Trophoblast cell (in vitro differentiated cells and primary cell): ENCODE measurements at regions not wholly inside any gene's neighbourhood (a gene's known extent, or its start where the extent isn't known, plus 50 kb on each side); places are given as distances from the start of the nearest gene placed in this dataset.

Source experiments
- DNase-seq, 2 donors: peaks; one replicate each; pipeline ENCODE4 v3.0.0-alpha.2; 2016
- H2AFZ ChIP-seq: 2 replicates; pipeline ENCODE4 v1.6.1; 2013; ENCODE audit warnings: low read length, moderate library complexity, mild to moderate bottlenecking; ENCODE audit not compliant: insufficient read depth, poor library complexity
- H2AK5ac ChIP-seq: 2 replicates; pipeline ENCODE4 v1.6.1; 2013; ENCODE audit warnings: mild to moderate bottlenecking, low read length
- H2BK120ac ChIP-seq: 2 replicates; pipeline ENCODE4 v1.6.1; 2013; ENCODE audit warnings: low read length, mild to moderate bottlenecking, moderate library complexity; ENCODE audit not compliant: insufficient read depth, poor library complexity
- H2BK12ac ChIP-seq: 2 replicates; pipeline ENCODE4 v1.6.1; 2013; ENCODE audit warnings: mild to moderate bottlenecking, low read length, moderate library complexity
- H2BK5ac ChIP-seq: 2 replicates; pipeline ENCODE4 v1.6.1; 2013; ENCODE audit warnings: low read length, low read depth, moderate library complexity, mild to moderate bottlenecking; ENCODE audit not compliant: poor library complexity
- H3K14ac ChIP-seq: 2 replicates; pipeline ENCODE4 v1.6.1; 2013; ENCODE audit warnings: mild to moderate bottlenecking, low read length
- H3K18ac ChIP-seq: 2 replicates; pipeline ENCODE4 v1.6.1; 2013; ENCODE audit warnings: mild to moderate bottlenecking, low read length
- H3K23ac ChIP-seq: 2 replicates; pipeline ENCODE4 v1.6.1; 2013; ENCODE audit warnings: low read length
- H3K27ac ChIP-seq: 2 replicates; pipeline ENCODE4 v1.5.1; 2013; ENCODE audit warnings: low read depth, mild to moderate bottlenecking, inconsistent platforms, low read length, moderate library complexity
- H3K27me3 ChIP-seq: 2 replicates; pipeline ENCODE4 v1.6.1; 2013; ENCODE audit warnings: inconsistent platforms, mild to moderate bottlenecking, low read length, moderate library complexity; ENCODE audit not compliant: insufficient read depth
- H3K36me3 ChIP-seq, 2 experiments: 1 replicate in 1 of 2; 2 replicates in 1 of 2; pipeline ENCODE4 v1.6.1; 2013; ENCODE audit warnings: low read length in 2 of 2, mild to moderate bottlenecking in 2 of 2, moderate library complexity in 1 of 2; ENCODE audit not compliant: insufficient read depth in 2 of 2, control insufficient read depth in 1 of 2
- H3K4ac ChIP-seq: 2 replicates; pipeline ENCODE4 v1.6.1; 2013; ENCODE audit warnings: low read depth, mild to moderate bottlenecking, low read length, moderate library complexity
- H3K4me1 ChIP-seq, 2 experiments: 1 replicate in 1 of 2; 2 replicates in 1 of 2; pipeline ENCODE4 v1.6.1; 2013; ENCODE audit warnings: low read length in 2 of 2, mild to moderate bottlenecking in 2 of 2, moderate library complexity in 1 of 2; ENCODE audit not compliant: insufficient read depth in 2 of 2, control insufficient read depth in 1 of 2
- H3K4me2 ChIP-seq: 2 replicates; pipeline ENCODE4 v1.6.1; 2013; ENCODE audit warnings: inconsistent platforms, mild to moderate bottlenecking, low read length, moderate library complexity
- H3K4me3 ChIP-seq: 2 replicates; pipeline ENCODE4 v1.5.1; 2013; ENCODE audit warnings: mild to moderate bottlenecking, low read depth, low read length, inconsistent platforms
- H3K79me1 ChIP-seq: one replicate; pipeline ENCODE4 v1.6.1; 2013; ENCODE audit warnings: low read length
- H3K79me2 ChIP-seq: 2 replicates; pipeline ENCODE4 v1.6.1; 2013; ENCODE audit warnings: low read length, mild to moderate bottlenecking; ENCODE audit not compliant: control insufficient read depth, insufficient read depth, poor library complexity
- H3K9ac ChIP-seq: 2 replicates; pipeline ENCODE4 v1.6.1; 2013; ENCODE audit warnings: mild to moderate bottlenecking, low read length
- H3K9me3 ChIP-seq: 2 replicates; pipeline ENCODE4 v1.6.1; 2013; ENCODE audit warnings: low read depth, mild to moderate bottlenecking, control low read depth, inconsistent platforms, low read length; ENCODE audit not compliant: insufficient read depth
- H4K12ac ChIP-seq: 2 replicates; pipeline ENCODE4 v1.6.1; 2013; ENCODE audit warnings: low read depth, mild to moderate bottlenecking, low read length, moderate library complexity
- H4K8ac ChIP-seq: 2 replicates; pipeline ENCODE4 v1.6.1; 2013; ENCODE audit warnings: low read depth, mild to moderate bottlenecking, low read length, moderate library complexity
- H4K91ac ChIP-seq: one replicate; pipeline ENCODE4 v1.6.1; 2013; ENCODE audit warnings: low read depth, mild to moderate bottlenecking, low read length, moderate library complexity
- WGBS: extraction: QIAGEN DNeasy Blood & Tissue Kit; methylation state at CpG from one replicate; pipeline ENCODE4 v1.1.7; 2013; ENCODE audit warnings: missing lambda C conversion rate; ENCODE audit not compliant: insufficient read length, insufficient coverage; ENCODE audit errors: extremely low coverage; 5-methylcytosine and 5-hydroxymethylcytosine counted together

DNA sequence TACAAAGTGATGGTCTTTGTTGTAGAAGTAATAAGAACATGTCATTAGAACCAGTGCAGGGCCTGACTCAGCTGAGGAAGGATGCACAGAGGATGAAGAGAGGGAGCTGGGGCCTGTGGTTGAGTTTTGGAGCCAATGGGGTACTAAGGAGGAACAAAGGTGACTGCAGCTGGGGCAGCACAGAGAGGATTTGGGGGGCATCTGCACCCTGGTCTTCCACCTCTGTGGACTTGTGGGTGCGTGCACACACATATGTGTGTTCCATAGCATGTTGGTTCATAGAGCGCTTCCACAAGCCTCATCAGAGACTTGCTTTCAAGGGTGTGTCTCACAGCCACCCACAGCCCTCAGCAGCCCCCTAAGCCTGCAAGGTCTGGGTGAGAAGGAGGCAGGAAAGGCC, 650.3 kb upstream of the MGMT start:
- Histone ChIP-seq H2AFZ (no peak overlapping the region), H3K79me1 (no peaks in the 10 kb centered on the region), H2AK5ac (no peak overlapping the region), H3K79me2 (no peaks in the 10 kb centered on the region), H3K4ac (no peak overlapping the region), H3K4me3 (no peak overlapping the region), H3K14ac (no peak overlapping the region), H3K36me3 (no peaks in the 10 kb centered on the region), H2BK120ac (no peak overlapping the region), H3K18ac (no peak overlapping the region), H4K12ac (no peak overlapping the region), H3K27ac (no peak overlapping the region), H2BK12ac (no peak overlapping the region), H3K23ac (no peak overlapping the region), H3K4me1 (no peaks in the 10 kb centered on the region), H4K8ac (no peak overlapping the region), H3K4me2 (no peak overlapping the region), H3K9ac (no peak overlapping the region), H2BK5ac (no peak overlapping the region), H4K91ac (no peak overlapping the region), H3K27me3 (no peaks in the 10 kb centered on the region), H3K9me3 (peaks cover 1% of the 10 kb centered on the region)
- no CpG with 5 or more reads among the region's 2 CpGs for WGBS
- DNase-seq, result no peak

GRCh38 chr10:128817636-128818035, 649.4 kb upstream of the MGMT start:
- H2BK5ac ChIP-seq, result no peak overlapping the region
- H3K18ac ChIP-seq, result no peak overlapping the region
- H2AK5ac ChIP-seq, result no peak overlapping the region
- no peak overlapping the region for H3K27ac ChIP-seq
- no peak overlapping the region for H3K14ac ChIP-seq
- H3K4me1 ChIP-seq, result no peaks in the 10 kb centered on the region
- no CpG with 5 or more reads among the region's 2 CpGs for WGBS
- no peaks in the 10 kb centered on the region for H3K36me3 ChIP-seq
- no peak overlapping the region for H2AFZ ChIP-seq
- peaks cover 1% of the 10 kb centered on the region for H3K9me3 ChIP-seq
- H4K8ac ChIP-seq, result no peak overlapping the region
- no peak overlapping the region for H3K9ac ChIP-seq
- H3K79me1 ChIP-seq, result no peaks in the 10 kb centered on the region
- DNase-seq, result no peak
- no peaks in the 10 kb centered on the region for H3K79me2 ChIP-seq
- H3K4ac ChIP-seq, result no peak overlapping the region
- H3K27me3 ChIP-seq, result no peaks in the 10 kb centered on the region
- H3K4me3 ChIP-seq, result no peak overlapping the region
- no peak overlapping the region for H4K12ac ChIP-seq
- H3K4me2 ChIP-seq, result no peak overlapping the region
- H4K91ac ChIP-seq, result no peak overlapping the region
- no peak overlapping the region for H2BK12ac ChIP-seq
- H2BK120ac ChIP-seq, result no peak overlapping the region
- no peak overlapping the region for H3K23ac ChIP-seq

DNA sequence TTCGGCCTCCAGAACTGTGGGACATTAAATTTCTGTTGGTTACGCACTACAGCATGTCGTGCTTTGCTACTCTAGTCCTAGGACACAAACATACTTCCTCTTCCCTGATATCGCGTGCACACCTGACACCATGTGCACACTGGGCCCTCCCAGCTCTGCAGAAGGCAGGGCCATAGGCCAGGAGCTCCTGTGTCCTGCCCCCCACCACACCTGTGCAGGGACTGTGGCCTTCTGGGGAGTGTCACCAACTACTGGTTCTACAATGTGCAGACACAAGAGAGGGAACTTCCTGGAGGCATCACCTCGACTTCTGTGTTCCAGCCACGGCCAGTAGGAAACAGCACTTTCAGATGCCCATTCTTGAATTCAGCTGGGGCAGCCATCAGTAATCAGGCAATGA, 646.4 kb upstream of the MGMT start:
- Histone ChIP-seq H3K36me3 (no peaks in the 10 kb centered on the region), H3K18ac (no peak overlapping the region), H3K14ac (no peak overlapping the region), H3K27me3 (no peaks in the 10 kb centered on the region), H3K9ac (no peak overlapping the region), H3K79me2 (no peaks in the 10 kb centered on the region), H3K27ac (no peak overlapping the region), H4K12ac (no peak overlapping the region), H2BK120ac (no peak overlapping the region), H2AFZ (no peak overlapping the region), H3K4me2 (no peak overlapping the region), H3K79me1 (no peaks in the 10 kb centered on the region), H3K23ac (no peak overlapping the region), H4K8ac (no peak overlapping the region), H3K4me3 (no peak overlapping the region), H2BK5ac (no peak overlapping the region), H3K9me3 (peaks cover 1% of the 10 kb centered on the region), H3K4ac (no peak overlapping the region), H4K91ac (no peak overlapping the region), H3K4me1 (no peaks in the 10 kb centered on the region), H2AK5ac (no peak overlapping the region), H2BK12ac (no peak overlapping the region)
- DNase-seq, result no peak
- WGBS, result no CpG with 5 or more reads among the region's 7 CpGs

DNA sequence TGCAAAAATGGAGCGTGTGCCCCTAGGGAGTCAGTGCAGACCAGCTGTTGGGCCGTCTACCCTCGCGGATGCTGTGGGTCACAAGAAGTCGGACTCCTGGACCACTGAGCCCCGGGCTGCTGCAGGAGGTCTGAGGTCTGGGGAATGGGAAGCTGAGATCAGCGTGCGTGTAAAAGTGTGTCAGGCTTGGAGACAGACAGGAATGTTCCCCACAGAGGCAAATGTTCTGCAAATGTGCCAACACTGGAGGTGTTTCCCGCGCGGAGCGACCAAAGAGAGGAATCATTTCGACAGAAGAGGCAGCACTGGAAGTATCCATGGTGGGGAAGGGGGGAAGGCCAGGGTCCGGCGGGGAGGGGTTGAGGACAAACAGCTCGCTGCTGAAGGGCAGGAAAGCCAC, 643.8 kb upstream of the MGMT start:
- no peak overlapping the region for H4K91ac ChIP-seq
- H4K8ac ChIP-seq, result no peak overlapping the region
- H3K9ac ChIP-seq, result no peak overlapping the region
- no peaks in the 10 kb centered on the region for H3K27me3 ChIP-seq
- no CpG with 5 or more reads among the region's 16 CpGs for WGBS
- H3K79me1 ChIP-seq, result no peaks in the 10 kb centered on the region
- no peak overlapping the region for H3K23ac ChIP-seq
- H3K79me2 ChIP-seq, result no peaks in the 10 kb centered on the region
- H3K4me3 ChIP-seq, result no peak overlapping the region
- H3K4ac ChIP-seq, result no peak overlapping the region
- no peak overlapping the region for H3K4me2 ChIP-seq
- no peak overlapping the region for H3K14ac ChIP-seq
- no peak overlapping the region for H4K12ac ChIP-seq
- no peak overlapping the region for H3K18ac ChIP-seq
- no peak overlapping the region for H3K27ac ChIP-seq
- no peaks in the 10 kb centered on the region for H3K4me1 ChIP-seq
- no peak overlapping the region for H2AFZ ChIP-seq
- H2BK5ac ChIP-seq, result no peak overlapping the region
- no peak overlapping the region for H2BK12ac ChIP-seq
- no peaks in the 10 kb centered on the region for H3K36me3 ChIP-seq
- no peak overlapping the region for H2AK5ac ChIP-seq
- DNase-seq, result no peak
- H3K9me3 ChIP-seq, result no peaks in the 10 kb centered on the region
- no peak overlapping the region for H2BK120ac ChIP-seq
